Spleen (tissue), 7 donors: ENCODE measurements at regions not wholly inside any gene's neighbourhood (a gene's known extent, or its start where the extent isn't known, plus 50 kb on each side); places are given as distances from the start of the nearest gene placed in this dataset.

Experiments used
- CTCF ChIP-seq, 11 experiments: fragments of 200-600 bp in 7 of 11; fragments of 450-650 bp in 4 of 11; sonication (generic) in 4 of 11; IDR thresholded peaks in 8 of 11; conservative IDR thresholded peaks in 3 of 11; 1 replicate in 7 of 11; 2 replicates in 4 of 11; pipeline versions ENCODE4 v1.4.0 to v1.8.0; 2016 to 2021; ENCODE audit warnings: antibody characterized with exemption in 11 of 11, inconsistent platforms in 4 of 11, mild to moderate bottlenecking in 1 of 11
- POLR2A ChIP-seq, 3 donors: fragments of 450-650 bp; IDR thresholded peaks; one replicate each; pipeline ENCODE4 v1.5.1; 2017; ENCODE audit warnings: antibody characterized with exemption in 3 of 3, mild to moderate bottlenecking in 1 of 3
- donor health status: DM: no; HTN: no; CAD: no; lungs with moderate emphysema.
- donor health status: DM: no; HTN: no; CAD: no.
- donor health status: DM: no; HTN: no; CAD: no.

GRCh38 chr10:24119896-24120295, 89.0 kb upstream of the KIAA1217 start:
- TF ChIP-seq CTCF (IDR thresholded peaks at IDR 0.05 in 8 of 11, conservative IDR thresholded peaks at IDR 0.05 in 3 of 11) (no peak), POLR2A (IDR thresholded peaks at IDR 0.05) (no peak)
